ENCODE measurements at regions not wholly inside any gene's neighbourhood (a gene's known extent, or its start where the extent isn't known, plus 50 kb on each side); places are given as distances from the start of the nearest gene placed in this dataset.

DNA sequence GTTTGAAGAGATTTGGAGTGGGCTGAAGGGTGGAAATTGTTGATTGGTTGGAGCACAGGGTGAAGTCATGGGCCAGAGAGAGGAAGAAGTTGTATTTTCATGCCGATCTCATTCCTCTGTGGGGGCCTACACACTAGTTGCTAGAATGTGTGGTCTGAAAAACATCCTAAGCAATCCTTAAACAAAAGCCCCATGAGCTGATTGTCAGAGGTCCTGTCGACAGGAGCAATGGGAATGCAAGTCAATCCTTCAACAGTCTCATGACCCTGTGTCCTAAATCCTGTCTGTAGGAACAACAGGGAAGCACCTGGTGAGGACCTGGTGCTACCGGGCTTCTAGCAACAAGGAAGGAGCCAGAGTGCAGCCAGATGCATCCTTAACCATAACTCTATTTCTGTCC lies 324.0 kb upstream of the TMEM132C start:
- TF ChIP-seq, protein P1, sequence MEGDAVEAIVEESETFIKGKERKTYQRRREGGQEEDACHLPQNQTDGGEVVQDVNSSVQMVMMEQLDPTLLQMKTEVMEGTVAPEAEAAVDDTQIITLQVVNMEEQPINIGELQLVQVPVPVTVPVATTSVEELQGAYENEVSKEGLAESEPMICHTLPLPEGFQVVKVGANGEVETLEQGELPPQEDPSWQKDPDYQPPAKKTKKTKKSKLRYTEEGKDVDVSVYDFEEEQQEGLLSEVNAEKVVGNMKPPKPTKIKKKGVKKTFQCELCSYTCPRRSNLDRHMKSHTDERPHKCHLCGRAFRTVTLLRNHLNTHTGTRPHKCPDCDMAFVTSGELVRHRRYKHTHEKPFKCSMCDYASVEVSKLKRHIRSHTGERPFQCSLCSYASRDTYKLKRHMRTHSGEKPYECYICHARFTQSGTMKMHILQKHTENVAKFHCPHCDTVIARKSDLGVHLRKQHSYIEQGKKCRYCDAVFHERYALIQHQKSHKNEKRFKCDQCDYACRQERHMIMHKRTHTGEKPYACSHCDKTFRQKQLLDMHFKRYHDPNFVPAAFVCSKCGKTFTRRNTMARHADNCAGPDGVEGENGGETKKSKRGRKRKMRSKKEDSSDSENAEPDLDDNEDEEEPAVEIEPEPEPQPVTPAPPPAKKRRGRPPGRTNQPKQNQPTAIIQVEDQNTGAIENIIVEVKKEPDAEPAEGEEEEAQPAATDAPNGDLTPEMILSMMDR (conservative IDR thresholded peaks at IDR 0.05) = no peak
- TF ChIP-seq EZH2 (IDR thresholded peaks at IDR 0.05; ENCODE audit: low read depth) = no peak
